HCT116 (cell line): ENCODE measurements at regions not wholly inside any gene's neighbourhood (a gene's known extent, or its start where the extent isn't known, plus 50 kb on each side); places are given as distances from the start of the nearest gene placed in this dataset.

Experiments
- EZH2 ChIP-seq: fragments of 200-600 bp; sonication (generic); IDR thresholded peaks from 2 replicates; pipeline ENCODE4 v1.6.1; 2017; ENCODE audit warnings: antibody characterized with exemption, mixed run types
- POLR2A ChIP-seq: IDR thresholded peaks from 2 replicates; pipeline ENCODE4 v1.7.0; 2011; ENCODE audit warnings: borderline replicate concordance; ENCODE audit not compliant: insufficient read depth, insufficient read length; ENCODE audit errors: extremely low read depth
- TF ChIP-seq, protein P1 (sequence below), 3 experiments: fragments of 200-600 bp in 1 of 3; sonication (generic) in 1 of 3; IDR thresholded peaks in 2 of 3; conservative IDR thresholded peaks in 1 of 3; 2 replicates each; pipeline ENCODE4 v1.5.1; 2012 to 2017; ENCODE audit warnings: low read depth in 2 of 3, low read length in 2 of 3, antibody characterized with exemption in 1 of 3, borderline replicate concordance in 1 of 3, control low read depth in 1 of 3, mild to moderate bottlenecking in 1 of 3, mixed read lengths in 1 of 3, mixed run types in 1 of 3, moderate library complexity in 1 of 3; ENCODE audit not compliant: insufficient read depth in 1 of 3

DNA sequence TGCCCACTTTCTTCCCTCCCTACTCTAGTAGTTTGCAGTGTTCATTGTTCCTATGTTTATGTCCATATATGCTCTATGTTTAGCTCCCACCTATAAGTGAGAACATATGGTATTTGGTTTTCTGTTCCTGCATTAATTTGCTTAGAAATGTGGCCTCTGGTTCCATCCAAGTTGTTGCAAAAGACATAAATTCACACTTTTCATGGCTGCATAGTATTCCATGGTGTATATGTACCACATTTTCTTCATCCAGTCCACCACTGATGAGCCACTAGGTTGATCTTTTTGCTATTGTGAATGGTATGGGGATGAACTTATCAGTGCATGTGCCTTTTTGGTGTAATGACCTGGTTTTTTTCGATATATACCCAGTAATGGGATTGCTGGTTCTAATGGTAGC is 1089.1 kb downstream of the GRM8 start:
- TF ChIP-seq POLR2A, result no peak
- TF ChIP-seq, protein P1, sequence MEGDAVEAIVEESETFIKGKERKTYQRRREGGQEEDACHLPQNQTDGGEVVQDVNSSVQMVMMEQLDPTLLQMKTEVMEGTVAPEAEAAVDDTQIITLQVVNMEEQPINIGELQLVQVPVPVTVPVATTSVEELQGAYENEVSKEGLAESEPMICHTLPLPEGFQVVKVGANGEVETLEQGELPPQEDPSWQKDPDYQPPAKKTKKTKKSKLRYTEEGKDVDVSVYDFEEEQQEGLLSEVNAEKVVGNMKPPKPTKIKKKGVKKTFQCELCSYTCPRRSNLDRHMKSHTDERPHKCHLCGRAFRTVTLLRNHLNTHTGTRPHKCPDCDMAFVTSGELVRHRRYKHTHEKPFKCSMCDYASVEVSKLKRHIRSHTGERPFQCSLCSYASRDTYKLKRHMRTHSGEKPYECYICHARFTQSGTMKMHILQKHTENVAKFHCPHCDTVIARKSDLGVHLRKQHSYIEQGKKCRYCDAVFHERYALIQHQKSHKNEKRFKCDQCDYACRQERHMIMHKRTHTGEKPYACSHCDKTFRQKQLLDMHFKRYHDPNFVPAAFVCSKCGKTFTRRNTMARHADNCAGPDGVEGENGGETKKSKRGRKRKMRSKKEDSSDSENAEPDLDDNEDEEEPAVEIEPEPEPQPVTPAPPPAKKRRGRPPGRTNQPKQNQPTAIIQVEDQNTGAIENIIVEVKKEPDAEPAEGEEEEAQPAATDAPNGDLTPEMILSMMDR (IDR thresholded peaks at IDR 0.05 in 2 of 3, conservative IDR thresholded peaks at IDR 0.05 in 1 of 3; ENCODE audit: borderline replicate concordance in 1 of 3, insufficient read depth in 1 of 3, low read depth in 2 of 3, low read length in 2 of 3), result no peak
- TF ChIP-seq EZH2, result no peak
